Stimulated activated CD4-positive, alpha-beta T cell treated with anti-CD3 and anti-CD28 coated beads, TNF-alpha, amount 100 ng/mL, for 24 hours (primary cell): ENCODE measurements at regions not wholly inside any gene's neighbourhood (a gene's known extent, or its start where the extent isn't known, plus 50 kb on each side); places are given as distances from the start of the nearest gene placed in this dataset.
A peak's percentile ranks its signal among the peaks of the same experiment; 100 is the strongest.
"Not testable (repeated sequence)": the region's sequence is repeated elsewhere in the genome, so short reads cannot be mapped to it uniquely, and the experiment has no call there.

ENCODE experiments used
- DNase-seq, 3 experiments: peaks; one replicate each; pipeline ENCODE4 v3.0.0-alpha.2; 2020; ENCODE audit warnings: low read depth in 3 of 3

DNA sequence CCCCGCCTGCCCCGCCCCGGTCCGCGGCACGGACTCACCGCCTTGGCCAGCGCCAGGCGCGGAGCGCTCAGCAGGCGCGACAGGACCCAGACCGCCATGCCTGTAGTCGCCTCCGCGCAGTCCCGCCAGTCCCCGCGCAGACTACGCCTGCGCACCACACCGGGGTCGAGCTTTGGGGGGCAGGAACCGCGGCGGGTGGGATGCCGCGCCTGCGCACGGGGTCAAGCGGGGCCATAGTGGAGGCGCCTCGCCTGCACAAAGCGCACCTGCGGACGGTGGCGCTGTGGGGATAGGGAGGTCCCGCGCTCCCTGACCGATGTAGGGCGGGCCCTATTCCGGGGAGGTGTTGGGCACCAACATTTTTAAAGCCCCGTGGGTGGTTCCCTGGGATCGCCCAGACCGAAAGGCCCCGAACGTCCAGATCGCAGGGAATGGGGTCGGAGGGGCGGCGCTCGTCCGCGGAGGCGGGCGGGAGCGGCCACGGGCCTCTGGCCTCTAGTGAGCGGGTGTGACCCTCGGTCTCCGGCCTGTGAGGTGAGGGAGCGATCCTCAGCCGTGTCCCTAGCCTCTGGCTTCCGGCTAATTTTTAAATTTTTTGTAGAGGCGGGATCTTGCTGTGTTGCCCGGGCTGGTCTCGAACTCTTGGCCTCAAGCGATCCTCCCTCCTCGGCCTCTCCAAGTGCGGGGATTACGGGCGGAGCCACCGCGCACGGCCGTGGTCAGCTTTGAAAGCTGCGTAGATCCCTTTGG lies 70.8 kb upstream of the LPCAT1 start:
- DNase-seq: peak; percentile 48 to 70 (median 53)

DNA sequence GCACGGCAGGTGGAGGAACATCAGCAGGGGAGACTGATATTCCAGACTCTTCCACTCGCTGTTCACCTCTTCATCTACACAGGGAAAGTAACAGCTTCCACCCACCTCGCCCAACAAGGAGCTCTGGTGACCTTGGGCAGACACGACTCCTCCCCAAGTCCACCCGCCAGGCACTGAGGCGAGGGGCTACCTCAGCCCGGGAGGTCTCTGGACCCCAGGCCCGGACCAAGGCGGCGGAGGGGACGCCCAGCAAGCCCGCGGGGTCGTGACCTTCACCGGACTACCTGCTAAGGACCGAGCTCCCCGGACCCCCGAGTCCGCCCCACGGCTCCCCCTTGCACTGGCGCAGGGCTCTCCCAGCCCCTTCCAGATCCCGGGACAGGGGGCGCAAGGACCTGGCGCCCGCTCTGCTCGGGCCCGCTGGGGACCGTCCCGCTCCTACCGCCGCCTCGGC lies 70.2 kb upstream of the LPCAT1 start:
- no peak for DNase-seq

DNA sequence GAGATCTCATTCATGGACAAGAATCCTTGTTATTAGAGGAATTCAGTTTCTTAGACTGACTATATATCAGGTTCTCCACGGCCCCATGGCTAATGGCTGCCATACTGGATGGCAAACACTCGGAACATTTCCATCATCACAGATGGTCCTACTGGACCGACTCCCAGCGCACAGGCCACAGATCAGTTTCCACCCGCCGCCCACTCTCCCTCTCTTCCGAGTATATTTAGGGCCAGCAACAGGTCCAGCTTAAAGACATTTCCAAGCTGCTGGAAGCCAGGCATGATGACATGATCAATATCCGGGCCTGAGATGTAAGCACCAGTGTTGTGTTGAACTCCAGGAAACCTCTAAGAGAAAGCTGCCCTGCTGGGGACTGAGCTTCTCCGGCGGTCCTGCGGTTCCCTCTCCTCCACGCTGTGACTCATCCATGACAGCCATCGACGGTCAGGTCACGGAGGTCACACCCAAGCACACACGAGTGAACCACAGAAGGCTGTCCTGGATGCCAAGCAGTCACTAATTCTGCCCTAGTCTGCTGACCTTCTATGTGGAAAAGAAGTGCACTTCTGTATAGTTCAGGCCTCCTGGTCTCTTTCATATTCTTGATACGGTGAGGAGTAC lies 64.4 kb upstream of the LPCAT1 start:
- DNase-seq: not testable (repeated sequence)

DNA sequence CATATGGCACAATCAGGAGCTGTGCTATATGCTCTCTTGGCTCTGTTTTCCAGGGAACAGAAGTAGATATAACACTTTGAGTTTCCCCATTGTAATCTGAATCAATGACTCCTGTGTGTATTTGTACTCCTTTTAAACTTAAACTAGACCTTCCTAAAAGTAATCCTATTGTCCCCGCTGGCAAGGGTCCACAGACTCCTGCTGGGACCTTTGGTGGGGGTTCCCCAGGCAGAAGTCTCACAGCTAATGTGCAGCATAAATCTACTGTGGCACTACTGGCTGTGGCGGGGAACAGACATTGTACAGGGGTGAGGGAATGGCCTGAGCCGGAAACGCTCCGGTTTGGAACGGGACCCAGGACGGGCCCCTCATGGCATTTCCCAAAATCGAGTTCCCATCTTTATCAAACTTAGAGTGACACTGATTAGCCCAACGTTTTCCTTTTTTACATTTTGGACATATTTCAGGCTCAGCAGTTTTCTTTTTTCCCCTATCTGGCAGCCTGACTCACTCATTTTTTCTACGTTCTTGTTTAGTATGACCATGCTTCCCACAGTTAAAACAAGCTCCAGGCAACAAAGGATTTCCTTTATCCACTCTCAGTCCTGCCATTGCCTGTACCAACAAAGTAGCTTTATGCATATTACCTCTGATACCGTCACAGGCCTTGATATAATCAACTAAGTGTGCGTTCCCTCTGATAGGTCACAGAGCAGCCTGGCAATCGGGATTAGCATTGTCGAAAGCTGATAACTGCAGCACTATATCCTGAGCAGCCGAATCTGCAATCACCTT lies 59.5 kb upstream of the LPCAT1 start:
- not testable (repeated sequence) for DNase-seq

DNA sequence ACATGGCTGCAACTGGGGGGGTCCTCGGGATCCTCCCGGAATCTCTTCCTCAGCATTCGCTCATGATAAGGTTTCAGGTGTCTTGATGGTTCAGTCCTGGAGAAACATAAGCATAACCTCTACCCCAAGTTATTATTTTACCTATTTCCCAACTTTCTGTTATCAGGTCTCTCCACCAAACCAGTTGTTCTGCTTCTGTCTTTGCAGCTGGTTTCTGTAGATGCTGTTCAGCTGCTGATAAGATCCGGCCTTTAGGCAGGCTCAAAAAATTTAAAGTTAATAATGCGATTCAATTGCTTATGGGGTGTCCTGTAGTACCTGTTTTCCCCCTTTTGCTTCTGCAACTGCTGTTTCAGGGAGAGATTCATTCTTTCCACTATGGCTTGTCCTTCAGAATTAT lies 55.6 kb upstream of the LPCAT1 start:
- DNase-seq: not testable (repeated sequence)

DNA sequence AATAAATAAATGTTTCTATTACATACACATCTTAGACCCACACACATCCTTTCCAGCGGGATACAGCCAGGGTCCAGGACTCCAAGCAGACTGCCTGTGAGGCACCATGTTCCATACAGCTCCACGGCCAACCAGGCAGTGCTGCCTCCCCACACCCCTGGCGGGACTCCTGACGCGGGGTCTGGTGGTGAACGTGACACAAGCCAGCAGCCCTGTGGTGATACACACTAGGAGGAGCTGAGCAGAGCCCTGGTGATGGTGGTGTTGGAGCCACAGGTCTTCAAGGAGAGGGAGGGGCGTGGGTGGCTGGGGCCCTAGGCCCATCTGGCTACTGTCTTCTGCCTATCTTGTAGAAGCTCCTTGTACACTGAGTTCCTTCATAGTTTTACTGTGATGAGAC lies 53.1 kb upstream of the LPCAT1 start:
- DNase-seq: not testable (repeated sequence)

DNA sequence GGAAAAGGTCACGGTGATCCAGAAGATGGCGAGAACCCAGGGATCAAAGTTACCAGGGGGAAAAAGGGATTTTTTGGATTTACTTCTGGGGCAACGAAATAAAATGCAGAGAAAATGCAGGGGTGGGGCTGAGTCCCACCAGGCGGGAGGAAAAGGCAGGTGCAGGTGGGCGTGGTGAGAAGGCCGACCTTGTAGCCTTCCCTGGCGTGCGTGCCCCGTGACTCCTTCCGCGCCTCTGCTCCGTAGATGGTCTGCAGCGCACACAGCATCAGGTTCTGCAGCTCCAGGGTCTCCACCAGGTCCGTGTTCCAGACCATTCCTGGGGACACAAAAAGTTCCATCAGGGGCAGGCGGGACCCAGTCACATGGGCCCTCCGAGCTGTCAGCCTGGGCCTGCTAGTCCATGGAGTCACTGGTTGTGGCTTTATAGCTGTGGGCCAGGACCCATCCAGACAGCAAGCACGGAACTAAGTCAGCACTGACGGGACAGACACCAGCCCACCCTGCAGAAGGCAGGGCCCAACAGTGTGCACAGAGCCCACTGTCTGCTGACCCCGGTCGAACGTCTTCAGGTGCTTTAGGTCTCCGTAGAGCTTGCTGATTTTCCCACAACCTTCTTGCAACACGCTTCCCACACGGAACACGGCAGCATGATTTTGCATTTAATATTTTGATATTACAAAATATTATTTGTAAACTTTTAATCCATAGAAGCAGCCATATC lies 52.4 kb upstream of the LPCAT1 start:
- DNase-seq: not testable (repeated sequence)

DNA sequence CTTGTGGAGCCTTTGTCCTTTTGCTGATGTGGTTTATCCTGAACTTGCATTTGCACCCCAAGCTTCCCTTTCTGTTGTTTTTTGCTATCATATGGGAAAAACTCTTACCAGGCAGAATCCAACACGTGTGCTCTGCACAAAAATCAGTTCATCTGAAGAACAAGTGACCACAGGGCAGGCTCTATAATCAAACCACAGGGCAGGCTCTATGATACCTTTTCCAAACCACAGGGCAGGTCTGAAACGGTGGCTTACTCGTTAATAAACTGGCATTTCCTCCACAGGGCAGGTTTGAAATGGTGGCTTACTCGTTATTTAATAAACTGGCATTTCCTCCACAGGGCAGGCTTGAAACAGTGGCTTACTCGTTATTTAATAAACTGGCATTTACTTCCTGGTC lies 51.7 kb upstream of the LPCAT1 start:
- DNase-seq: not testable (repeated sequence)

DNA sequence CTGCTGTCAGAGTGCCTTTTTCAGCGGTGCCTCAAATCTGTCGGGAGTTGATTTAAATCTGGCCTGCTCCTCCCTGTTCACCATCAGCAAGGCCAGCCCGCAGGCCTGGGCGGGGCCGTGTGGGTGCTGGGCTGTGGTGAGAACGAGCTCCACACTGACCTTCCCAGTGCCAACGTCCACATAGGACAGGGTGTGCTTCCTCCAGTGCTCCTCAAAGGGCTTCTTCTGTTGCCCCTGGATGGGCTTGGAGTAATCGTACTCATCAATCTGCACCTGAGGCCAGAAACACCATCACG lies 50.2 kb upstream of the LPCAT1 start:
- DNase-seq: not testable (repeated sequence)

DNA sequence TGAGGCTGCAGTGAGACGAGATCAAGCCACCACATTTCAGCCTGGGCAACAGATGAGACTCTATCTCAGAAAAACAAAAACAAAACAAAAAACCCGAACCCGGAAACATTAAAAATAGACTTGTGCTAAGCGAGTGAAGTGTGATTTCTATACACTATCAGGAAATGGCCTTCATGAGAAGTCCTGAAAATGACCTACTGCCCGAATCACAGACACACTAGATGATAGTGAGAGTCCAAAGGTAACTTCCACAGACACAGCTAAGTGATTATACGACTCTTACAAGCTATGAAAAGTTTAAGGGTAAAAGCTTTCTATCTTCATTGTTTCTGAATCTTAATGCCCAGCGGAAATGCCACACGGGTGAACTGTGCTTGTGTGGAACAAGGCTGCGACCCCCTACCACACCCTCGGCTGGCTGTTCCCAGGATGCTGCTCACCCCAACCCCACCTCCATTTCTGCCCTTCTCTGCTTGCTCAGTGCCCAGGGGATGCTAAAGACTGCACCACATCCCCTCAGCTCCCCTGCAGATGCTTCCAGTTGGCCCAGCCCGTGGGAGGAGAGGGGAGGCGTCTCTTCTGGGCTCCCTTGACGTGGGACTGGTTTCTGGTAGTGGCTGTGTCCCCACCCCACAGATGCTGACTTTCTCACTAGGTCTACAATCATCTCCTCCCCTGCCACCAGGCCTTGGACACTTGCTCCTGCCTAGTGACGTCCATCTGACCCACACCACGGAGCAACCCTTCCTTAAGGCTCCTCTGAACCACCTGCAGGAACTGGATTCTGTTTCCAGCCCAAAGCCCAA lies 49.7 kb upstream of the LPCAT1 start:
- DNase-seq: not testable (repeated sequence)
